ENCODE measurements at regions not wholly inside any gene's neighbourhood (a gene's known extent, or its start where the extent isn't known, plus 50 kb on each side); places are given as distances from the start of the nearest gene placed in this dataset.

- Histone ChIP-seq H3K36me3 (ENCODE audit: insufficient read depth, low read length) (no peaks in the 10 kb centered on the region), H3K27me3 (ENCODE audit: insufficient read depth, low read length) (no peaks in the 10 kb centered on the region), H3K4me3 (ENCODE audit: low read length) (no peak overlapping the region), H3K27ac (ENCODE audit: low read depth, low read length) (no peak overlapping the region), H3K4me1 (ENCODE audit: insufficient read depth, low read length) (peaks cover 20% of the 10 kb centered on the region), H3K9ac (ENCODE audit: low read depth, low read length) (no peak overlapping the region), H3K9me3 (ENCODE audit: insufficient read depth, low read depth, low read length) (no peaks in the 10 kb centered on the region)
- WGBS: no CpG with 5 or more reads among the region's 1 CpG
Measured at GRCh38 chr12:82174383-82174782, 183.8 kb downstream of the CCDC59 start.

- Histone ChIP-seq H3K9ac (ENCODE audit: low read depth, low read length) (no peak overlapping the region), H3K36me3 (ENCODE audit: insufficient read depth, low read length) (no peaks in the 10 kb centered on the region), H3K4me3 (ENCODE audit: low read length) (no peak overlapping the region), H3K27ac (ENCODE audit: low read depth, low read length) (no peak overlapping the region), H3K4me1 (ENCODE audit: insufficient read depth, low read length) (no peaks in the 10 kb centered on the region), H3K27me3 (ENCODE audit: insufficient read depth, low read length) (no peaks in the 10 kb centered on the region), H3K9me3 (ENCODE audit: insufficient read depth, low read depth, low read length) (no peaks in the 10 kb centered on the region)
- WGBS: 97% methylated on average over 3 of the region's 3 CpGs
Measured at GRCh38 chr12:82149045-82149444, 209.1 kb downstream of the CCDC59 start.

GRCh38 chr12:82146740-82147139 is 211.4 kb downstream of the CCDC59 start:
- Histone ChIP-seq H3K9me3 (ENCODE audit: insufficient read depth, low read depth, low read length) (no peaks in the 10 kb centered on the region), H3K27me3 (ENCODE audit: insufficient read depth, low read length) (no peaks in the 10 kb centered on the region), H3K9ac (ENCODE audit: low read depth, low read length) (no peak overlapping the region), H3K36me3 (ENCODE audit: insufficient read depth, low read length) (no peaks in the 10 kb centered on the region), H3K4me1 (ENCODE audit: insufficient read depth, low read length) (no peaks in the 10 kb centered on the region), H3K4me3 (ENCODE audit: low read length) (no peak overlapping the region), H3K27ac (ENCODE audit: low read depth, low read length) (peak overlapping the region; percentile 69; the same call in 1 of the 2 replicates)
- 85% methylated on average over 3 of the region's 3 CpGs for WGBS

GRCh38 chr12:82144505-82144904 is 213.7 kb downstream of the CCDC59 start:
- no peaks in the 10 kb centered on the region for H3K9me3 ChIP-seq (ENCODE audit: insufficient read depth, low read depth, low read length)
- no peaks in the 10 kb centered on the region for H3K36me3 ChIP-seq (ENCODE audit: insufficient read depth, low read length)
- WGBS: 100% methylated on average over 1 of the region's 1 CpG
- no peak overlapping the region for H3K27ac ChIP-seq (ENCODE audit: low read depth, low read length)
- H3K27me3 ChIP-seq (ENCODE audit: insufficient read depth, low read length): no peaks in the 10 kb centered on the region
- H3K4me3 ChIP-seq (ENCODE audit: low read length): no peak overlapping the region
- no peak overlapping the region for H3K9ac ChIP-seq (ENCODE audit: low read depth, low read length)
- H3K4me1 ChIP-seq (ENCODE audit: insufficient read depth, low read length): no peaks in the 10 kb centered on the region

GRCh38 chr12:82132390-82132789 is 225.8 kb downstream of the CCDC59 start:
- H3K9me3 ChIP-seq (ENCODE audit: insufficient read depth, low read depth, low read length): no peaks in the 10 kb centered on the region
- 96% methylated on average over 3 of the region's 3 CpGs for WGBS
- H3K27me3 ChIP-seq (ENCODE audit: insufficient read depth, low read length): no peaks in the 10 kb centered on the region
- no peak overlapping the region for H3K27ac ChIP-seq (ENCODE audit: low read depth, low read length)
- no peak overlapping the region for H3K9ac ChIP-seq (ENCODE audit: low read depth, low read length)
- no peaks in the 10 kb centered on the region for H3K36me3 ChIP-seq (ENCODE audit: insufficient read depth, low read length)
- no peaks in the 10 kb centered on the region for H3K4me1 ChIP-seq (ENCODE audit: insufficient read depth, low read length)
- no peak overlapping the region for H3K4me3 ChIP-seq (ENCODE audit: low read length)

- no peak overlapping the region for H3K4me3 ChIP-seq (ENCODE audit: low read length)
- no peaks in the 10 kb centered on the region for H3K36me3 ChIP-seq (ENCODE audit: insufficient read depth, low read length)
- no peaks in the 10 kb centered on the region for H3K4me1 ChIP-seq (ENCODE audit: insufficient read depth, low read length)
- no peak overlapping the region for H3K27ac ChIP-seq (ENCODE audit: low read depth, low read length)
- H3K27me3 ChIP-seq (ENCODE audit: insufficient read depth, low read length): no peaks in the 10 kb centered on the region
- no peak overlapping the region for H3K9ac ChIP-seq (ENCODE audit: low read depth, low read length)
- no peaks in the 10 kb centered on the region for H3K9me3 ChIP-seq (ENCODE audit: insufficient read depth, low read depth, low read length)
Measured at GRCh38 chr12:82130762-82131161, 227.4 kb downstream of the CCDC59 start.

GRCh38 chr12:82124711-82125380 is 233.3 kb downstream of the CCDC59 start:
- Histone ChIP-seq H3K27me3 (ENCODE audit: insufficient read depth, low read length) (no peaks in the 10 kb centered on the region), H3K36me3 (ENCODE audit: insufficient read depth, low read length) (no peaks in the 10 kb centered on the region), H3K4me1 (ENCODE audit: insufficient read depth, low read length) (no peaks in the 10 kb centered on the region), H3K9me3 (ENCODE audit: insufficient read depth, low read depth, low read length) (no peaks in the 10 kb centered on the region), H3K9ac (ENCODE audit: low read depth, low read length) (no peak overlapping the region), H3K4me3 (ENCODE audit: low read length) (no peak overlapping the region), H3K27ac (ENCODE audit: low read depth, low read length) (no peak overlapping the region)
- WGBS: 86% methylated on average over 2 of the region's 2 CpGs

- no peak overlapping the region for H3K9ac ChIP-seq (ENCODE audit: low read depth, low read length)
- H3K4me1 ChIP-seq (ENCODE audit: insufficient read depth, low read length): no peaks in the 10 kb centered on the region
- no peak overlapping the region for H3K4me3 ChIP-seq (ENCODE audit: low read length)
- H3K27ac ChIP-seq (ENCODE audit: low read depth, low read length): no peak overlapping the region
- H3K36me3 ChIP-seq (ENCODE audit: insufficient read depth, low read length): no peaks in the 10 kb centered on the region
- no peaks in the 10 kb centered on the region for H3K9me3 ChIP-seq (ENCODE audit: insufficient read depth, low read depth, low read length)
- no peaks in the 10 kb centered on the region for H3K27me3 ChIP-seq (ENCODE audit: insufficient read depth, low read length)
Measured at GRCh38 chr12:82121545-82121944, 236.6 kb downstream of the CCDC59 start.

- Histone ChIP-seq H3K9me3 (ENCODE audit: insufficient read depth, low read depth, low read length) (no peaks in the 10 kb centered on the region), H3K36me3 (ENCODE audit: insufficient read depth, low read length) (no peaks in the 10 kb centered on the region), H3K27ac (ENCODE audit: low read depth, low read length) (no peak overlapping the region), H3K4me1 (ENCODE audit: insufficient read depth, low read length) (no peaks in the 10 kb centered on the region), H3K27me3 (ENCODE audit: insufficient read depth, low read length) (no peaks in the 10 kb centered on the region), H3K9ac (ENCODE audit: low read depth, low read length) (no peak overlapping the region), H3K4me3 (ENCODE audit: low read length) (no peak overlapping the region)
- WGBS: 94% methylated on average over 4 of the region's 4 CpGs
Measured at GRCh38 chr12:82120901-82121300, 237.3 kb downstream of the CCDC59 start.

- no peaks in the 10 kb centered on the region for H3K27me3 ChIP-seq (ENCODE audit: insufficient read depth, low read length)
- H3K9me3 ChIP-seq (ENCODE audit: insufficient read depth, low read depth, low read length): no peaks in the 10 kb centered on the region
- WGBS: no CpG with 5 or more reads among the region's 1 CpG
- H3K4me1 ChIP-seq (ENCODE audit: insufficient read depth, low read length): no peaks in the 10 kb centered on the region
- H3K4me3 ChIP-seq (ENCODE audit: low read length): no peak overlapping the region
- no peak overlapping the region for H3K27ac ChIP-seq (ENCODE audit: low read depth, low read length)
- no peak overlapping the region for H3K9ac ChIP-seq (ENCODE audit: low read depth, low read length)
- H3K36me3 ChIP-seq (ENCODE audit: insufficient read depth, low read length): no peaks in the 10 kb centered on the region
Measured at GRCh38 chr12:82109243-82109642, 248.9 kb downstream of the CCDC59 start.

- no peak overlapping the region for H3K4me3 ChIP-seq (ENCODE audit: low read length)
- 100% methylated on average over 1 of the region's 1 CpG for WGBS
- H3K36me3 ChIP-seq (ENCODE audit: insufficient read depth, low read length): no peaks in the 10 kb centered on the region
- no peaks in the 10 kb centered on the region for H3K9me3 ChIP-seq (ENCODE audit: insufficient read depth, low read depth, low read length)
- no peak overlapping the region for H3K9ac ChIP-seq (ENCODE audit: low read depth, low read length)
- H3K27ac ChIP-seq (ENCODE audit: low read depth, low read length): no peak overlapping the region
- H3K27me3 ChIP-seq (ENCODE audit: insufficient read depth, low read length): no peaks in the 10 kb centered on the region
- H3K4me1 ChIP-seq (ENCODE audit: insufficient read depth, low read length): no peaks in the 10 kb centered on the region
Measured at GRCh38 chr12:82108615-82109014, 249.6 kb downstream of the CCDC59 start.

- no peak overlapping the region for H3K9ac ChIP-seq (ENCODE audit: low read depth, low read length)
- no peak overlapping the region for H3K4me3 ChIP-seq (ENCODE audit: low read length)
- H3K27ac ChIP-seq (ENCODE audit: low read depth, low read length): no peak overlapping the region
- no peaks in the 10 kb centered on the region for H3K27me3 ChIP-seq (ENCODE audit: insufficient read depth, low read length)
- no peaks in the 10 kb centered on the region for H3K4me1 ChIP-seq (ENCODE audit: insufficient read depth, low read length)
- H3K9me3 ChIP-seq (ENCODE audit: insufficient read depth, low read depth, low read length): no peaks in the 10 kb centered on the region
- H3K36me3 ChIP-seq (ENCODE audit: insufficient read depth, low read length): no peaks in the 10 kb centered on the region
Measured at GRCh38 chr12:82099216-82099615, 259.0 kb downstream of the CCDC59 start.
